ENCODE measurements at regions not wholly inside any gene's neighbourhood (a gene's known extent, or its start where the extent isn't known, plus 50 kb on each side); places are given as distances from the start of the nearest gene placed in this dataset.

- TF ChIP-seq MAX (IDR thresholded peaks at IDR 0.05) (no peak), CEBPB (IDR thresholded peaks at IDR 0.05) (no peak), TCF12 (IDR thresholded peaks at IDR 0.05; ENCODE audit: low read depth) (no peak), EP300 (IDR thresholded peaks at IDR 0.05; ENCODE audit: borderline replicate concordance) (no peak), RAD21 (IDR thresholded peaks at IDR 0.05; ENCODE audit: low read depth) (no peak), TEAD4 (IDR thresholded peaks at IDR 0.05) (no peak), REST (IDR thresholded peaks at IDR 0.05; ENCODE audit: low read depth) (no peak), TAF1 (IDR thresholded peaks at IDR 0.05; ENCODE audit: low read depth) (no peak), YY1 (IDR thresholded peaks at IDR 0.05; ENCODE audit: low read depth) (no peak)
Observed at GRCh38 chr7:145082366-145083161, 246.7 kb upstream of the TPK1 start.

All from Ishikawa (cell line).